ENCODE measurements at regions not wholly inside any gene's neighbourhood (a gene's known extent, or its start where the extent isn't known, plus 50 kb on each side); places are given as distances from the start of the nearest gene placed in this dataset.
"Not testable (repeated sequence)": the region's sequence is repeated elsewhere in the genome, so short reads cannot be mapped to it uniquely, and the experiment has no call there.

DNA sequence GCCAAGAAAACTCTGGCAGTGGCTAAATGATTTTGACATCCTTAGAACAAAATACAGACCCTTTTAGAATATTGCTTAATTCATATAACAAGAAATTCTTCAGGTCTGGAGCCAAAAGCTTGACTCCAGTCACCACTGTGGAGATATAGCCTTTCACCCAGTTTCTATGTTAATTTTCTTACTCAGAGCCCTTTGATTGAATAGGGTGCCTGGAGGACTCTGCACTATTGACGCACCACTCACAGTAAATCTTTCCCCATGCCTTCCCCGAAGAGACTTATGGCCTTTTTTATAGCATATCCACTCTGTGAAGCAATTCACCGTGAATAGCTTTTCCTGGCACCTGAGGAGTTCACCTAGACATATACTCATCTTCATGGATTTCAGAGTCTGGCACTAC is 613.8 kb downstream of the ZWINT start:
- no peak for DNase-seq (ENCODE audit: low read depth, low spot score)
- H3K4me3 ChIP-seq (ENCODE audit: low read depth, low read length): no peak overlapping the region
- ChIA-PET POLR2A (no interaction called here), CTCF (no interaction called here)
- TF ChIP-seq, protein P1, sequence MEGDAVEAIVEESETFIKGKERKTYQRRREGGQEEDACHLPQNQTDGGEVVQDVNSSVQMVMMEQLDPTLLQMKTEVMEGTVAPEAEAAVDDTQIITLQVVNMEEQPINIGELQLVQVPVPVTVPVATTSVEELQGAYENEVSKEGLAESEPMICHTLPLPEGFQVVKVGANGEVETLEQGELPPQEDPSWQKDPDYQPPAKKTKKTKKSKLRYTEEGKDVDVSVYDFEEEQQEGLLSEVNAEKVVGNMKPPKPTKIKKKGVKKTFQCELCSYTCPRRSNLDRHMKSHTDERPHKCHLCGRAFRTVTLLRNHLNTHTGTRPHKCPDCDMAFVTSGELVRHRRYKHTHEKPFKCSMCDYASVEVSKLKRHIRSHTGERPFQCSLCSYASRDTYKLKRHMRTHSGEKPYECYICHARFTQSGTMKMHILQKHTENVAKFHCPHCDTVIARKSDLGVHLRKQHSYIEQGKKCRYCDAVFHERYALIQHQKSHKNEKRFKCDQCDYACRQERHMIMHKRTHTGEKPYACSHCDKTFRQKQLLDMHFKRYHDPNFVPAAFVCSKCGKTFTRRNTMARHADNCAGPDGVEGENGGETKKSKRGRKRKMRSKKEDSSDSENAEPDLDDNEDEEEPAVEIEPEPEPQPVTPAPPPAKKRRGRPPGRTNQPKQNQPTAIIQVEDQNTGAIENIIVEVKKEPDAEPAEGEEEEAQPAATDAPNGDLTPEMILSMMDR (IDR thresholded peaks at IDR 0.05; ENCODE audit: insufficient read depth, low read length, missing control alignments): no peak

DNA sequence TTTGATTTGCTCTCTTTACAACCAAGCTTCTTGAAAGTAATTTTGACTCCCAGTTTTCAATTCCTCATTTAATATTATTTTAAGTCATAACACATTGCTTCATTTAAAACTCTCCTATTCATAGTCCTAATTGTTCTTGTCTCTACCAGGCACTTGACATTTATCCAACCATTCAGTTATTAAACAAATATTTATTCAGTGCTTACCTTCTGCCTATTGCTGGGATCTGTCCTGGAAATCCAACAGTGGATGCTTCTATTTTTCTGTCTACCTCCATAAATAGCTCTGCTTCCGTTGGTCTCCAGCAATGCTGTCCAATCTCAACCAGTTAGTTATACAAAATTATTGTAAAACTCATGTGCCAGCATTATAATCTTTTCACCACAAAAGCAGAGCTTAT is 615.1 kb downstream of the ZWINT start:
- no peak for DNase-seq (ENCODE audit: low read depth, low spot score)
- CTCF ChIA-PET: no interaction called here
- H3K4me3 ChIP-seq (ENCODE audit: low read depth, low read length): no peak overlapping the region
- POLR2A ChIA-PET: no interaction called here
- TF ChIP-seq, protein P1 (IDR thresholded peaks at IDR 0.05; ENCODE audit: insufficient read depth, low read length, missing control alignments): no peak

DNA sequence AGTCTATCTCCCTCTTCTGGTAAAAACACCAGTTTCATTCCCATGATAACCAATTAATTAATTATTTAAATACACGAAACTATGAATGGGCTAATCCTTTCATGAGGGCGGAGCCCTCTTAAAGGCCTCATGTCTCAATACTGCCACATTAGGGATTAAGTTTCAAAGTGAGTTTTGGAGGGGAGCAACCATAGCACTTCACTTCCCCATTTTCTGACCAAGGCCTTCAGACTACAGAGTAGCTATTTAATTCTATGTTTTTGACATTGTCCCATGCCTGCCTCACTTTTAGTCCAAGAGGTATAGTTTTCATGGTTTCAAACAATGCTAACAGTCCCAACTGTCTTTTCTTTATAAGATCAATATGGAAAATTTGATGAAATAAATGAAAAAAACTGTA is 618.6 kb downstream of the ZWINT start:
- TF ChIP-seq, protein P1 (IDR thresholded peaks at IDR 0.05; ENCODE audit: insufficient read depth, low read length, missing control alignments): no peak
- H3K4me3 ChIP-seq (ENCODE audit: low read depth, low read length): no peak overlapping the region
- POLR2A ChIA-PET: no interaction called here
- DNase-seq (ENCODE audit: low read depth, low spot score): no peak
- CTCF ChIA-PET: no interaction called here

DNA sequence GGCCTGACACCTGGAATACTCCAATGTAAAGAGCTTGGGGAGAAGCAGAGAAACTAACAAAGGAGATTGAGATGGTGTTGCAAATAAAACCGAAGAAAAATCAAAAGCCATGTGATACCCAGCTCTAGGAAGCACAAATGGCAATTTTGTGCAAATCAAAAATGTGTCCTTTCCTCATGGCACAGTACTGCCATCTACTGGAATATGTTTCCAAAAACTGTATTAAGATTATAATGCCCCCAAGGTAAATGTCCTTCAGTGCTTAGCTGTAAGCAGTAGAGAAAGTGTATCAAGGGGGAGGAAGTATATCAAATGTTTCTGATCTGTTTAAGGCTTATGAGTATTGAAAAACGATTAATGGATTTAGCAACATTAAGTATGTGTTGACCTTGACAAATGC is 620.3 kb downstream of the ZWINT start:
- CTCF ChIA-PET; DNase-seq (ENCODE audit: low read depth, low spot score); H3K4me3 ChIP-seq (ENCODE audit: low read depth, low read length); POLR2A ChIA-PET: not testable (repeated sequence)

DNA sequence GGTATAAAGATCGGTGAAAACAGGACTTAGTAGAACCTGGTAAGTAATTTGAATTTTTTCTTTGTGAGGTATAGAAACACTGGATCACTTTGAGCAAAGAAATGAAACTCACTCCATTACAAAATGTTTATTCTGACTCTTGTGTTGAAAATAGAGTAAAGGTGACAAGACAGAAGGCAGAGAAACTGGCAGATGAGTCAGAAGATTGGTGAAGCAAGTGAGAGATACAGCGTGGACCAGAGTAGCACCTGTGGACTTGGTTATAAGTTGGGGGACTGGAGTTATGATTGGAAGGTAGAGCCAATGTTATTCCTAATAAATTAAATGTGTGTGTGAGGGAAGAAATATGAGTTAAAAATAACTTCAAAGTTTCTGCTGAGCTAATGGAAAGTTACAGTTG is 620.9 kb downstream of the ZWINT start:
- ChIA-PET POLR2A (no interaction called here), CTCF (no interaction called here)
- TF ChIP-seq, protein P1 (IDR thresholded peaks at IDR 0.05; ENCODE audit: insufficient read depth, low read length, missing control alignments): no peak
- DNase-seq (ENCODE audit: low read depth, low spot score): no peak
- no peak overlapping the region for H3K4me3 ChIP-seq (ENCODE audit: low read depth, low read length)

DNA sequence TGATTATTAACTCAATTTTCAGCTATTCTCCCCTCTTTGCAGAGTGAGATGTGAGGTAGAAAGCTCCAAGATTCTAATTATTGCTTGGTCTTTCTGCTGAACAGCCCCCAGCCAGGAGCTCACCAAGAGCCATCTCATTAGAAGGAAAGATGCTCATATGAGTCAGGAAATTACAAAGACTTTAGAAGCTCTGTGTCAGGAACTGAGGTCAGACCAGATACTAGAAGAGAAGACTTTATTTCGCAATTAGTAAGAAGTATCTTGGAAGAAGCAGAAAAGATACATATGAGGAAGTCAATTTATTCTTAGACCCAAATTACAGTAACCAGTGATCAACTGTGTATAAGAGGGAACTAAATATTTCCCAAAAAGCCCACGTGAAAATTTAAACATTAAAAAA is 626.9 kb downstream of the ZWINT start:
- POLR2A ChIA-PET: no interaction called here
- DNase-seq (ENCODE audit: low read depth, low spot score): no peak
- CTCF ChIA-PET: no interaction called here
- TF ChIP-seq, protein P1 (IDR thresholded peaks at IDR 0.05; ENCODE audit: insufficient read depth, low read length, missing control alignments): no peak
- no peak overlapping the region for H3K4me3 ChIP-seq (ENCODE audit: low read depth, low read length)

DNA sequence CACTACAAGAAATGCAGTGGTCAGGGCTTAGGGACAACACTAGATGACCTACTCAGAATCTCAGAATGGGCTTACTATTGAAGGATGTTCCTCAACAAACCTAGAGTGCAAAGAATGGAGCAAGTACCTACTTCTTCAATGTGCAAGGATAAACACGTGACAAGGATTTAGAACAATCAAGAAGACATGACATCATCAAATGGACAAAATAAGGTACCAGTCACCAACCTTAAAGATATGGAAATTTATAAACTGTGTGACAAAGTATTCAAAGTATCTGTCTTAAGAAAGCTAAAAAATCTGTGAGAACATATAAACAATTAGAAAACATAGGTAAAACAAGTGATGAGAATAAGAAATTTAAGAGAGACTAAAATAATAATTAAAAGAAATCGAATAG is 656.1 kb downstream of the ZWINT start:
- TF ChIP-seq, protein P1 (IDR thresholded peaks at IDR 0.05; ENCODE audit: insufficient read depth, low read length, missing control alignments): no peak
- no peak overlapping the region for H3K4me3 ChIP-seq (ENCODE audit: low read depth, low read length)
- CTCF ChIA-PET: no interaction called here
- no peak for DNase-seq (ENCODE audit: low read depth, low spot score)
- POLR2A ChIA-PET: no interaction called here

Measured in AG04449 (cell line).